HPDE6-E6E7 (cell line): ENCODE measurements at regions not wholly inside any gene's neighbourhood (a gene's known extent, or its start where the extent isn't known, plus 50 kb on each side); places are given as distances from the start of the nearest gene placed in this dataset.
A peak's percentile ranks its signal among the peaks of the same experiment; 100 is the strongest.

Experiments
- DNase-seq: peaks from one replicate; pipeline ENCODE4 v3.0.0; 2011; ENCODE audit warnings: missing footprints; ENCODE audit errors: extremely low spot score

GRCh38 chr6:14321992-14322772 lies 204.6 kb downstream of the CD83 start:
- no peak for DNase-seq

GRCh38 chr6:14322841-14323240 lies 205.3 kb downstream of the CD83 start:
- DNase-seq, result no peak

GRCh38 chr6:14326774-14327173 lies 209.2 kb downstream of the CD83 start:
- no peak for DNase-seq

GRCh38 chr6:14328163-14328562 lies 210.6 kb downstream of the CD83 start:
- DNase-seq, result no peak

GRCh38 chr6:14333556-14334305 lies 216.2 kb downstream of the CD83 start:
- no peak for DNase-seq

- no peak for DNase-seq
Observed at GRCh38 chr6:14335071-14335470, 217.5 kb downstream of the CD83 start.

GRCh38 chr6:14337152-14337551 lies 219.6 kb downstream of the CD83 start:
- no peak for DNase-seq

GRCh38 chr6:14339172-14339571 lies 221.6 kb downstream of the CD83 start:
- no peak for DNase-seq

- no peak for DNase-seq
Observed at GRCh38 chr6:14339711-14340584, 222.4 kb downstream of the CD83 start.

- DNase-seq, result no peak
Observed at GRCh38 chr6:14344486-14344885, 226.9 kb downstream of the CD83 start.

- DNase-seq, result no peak
Observed at GRCh38 chr6:14348389-14348788, 230.8 kb downstream of the CD83 start.

- no peak for DNase-seq
Observed at GRCh38 chr6:14349507-14349906, 231.9 kb downstream of the CD83 start.

- DNase-seq, result no peak
Observed at GRCh38 chr6:14350210-14350609, 232.6 kb downstream of the CD83 start.

- peak; percentile 14 for DNase-seq
Observed at GRCh38 chr6:14353281-14353680, 235.7 kb downstream of the CD83 start.

GRCh38 chr6:14353798-14354197 lies 236.2 kb downstream of the CD83 start:
- no peak for DNase-seq

GRCh38 chr6:14354919-14355572 lies 237.5 kb downstream of the CD83 start:
- peak; percentile 10 for DNase-seq

GRCh38 chr6:14359438-14359837 lies 241.9 kb downstream of the CD83 start:
- DNase-seq, result no peak

- no peak for DNase-seq
Observed at GRCh38 chr6:14360565-14360964, 243.0 kb downstream of the CD83 start.

- no peak for DNase-seq
Observed at GRCh38 chr6:14361297-14361696, 243.7 kb downstream of the CD83 start.

- no peak for DNase-seq
Observed at GRCh38 chr6:14361956-14362587, 244.5 kb downstream of the CD83 start.

GRCh38 chr6:14364370-14364769 lies 246.8 kb downstream of the CD83 start:
- no peak for DNase-seq
